HG03039 (cell line): ENCODE measurements at regions not wholly inside any gene's neighbourhood (a gene's known extent, or its start where the extent isn't known, plus 50 kb on each side); places are given as distances from the start of the nearest gene placed in this dataset.

Experiments used
- ATAC-seq: cut with Tn5 transposase; IDR thresholded peaks from one replicate; pipeline ENCODE4 v1.9.1; 2021; ENCODE audit warnings: mild to moderate bottlenecking, moderate library complexity; ENCODE audit not compliant: unreplicated experiment

GRCh38 chr6:14187406-14187805 is 69.8 kb downstream of the CD83 start:
- ATAC-seq, result no peak

- ATAC-seq, result no peak
Measured at GRCh38 chr6:14189074-14189473, 71.5 kb downstream of the CD83 start.

- no peak for ATAC-seq
Measured at GRCh38 chr6:14190191-14190928, 72.8 kb downstream of the CD83 start.

GRCh38 chr6:14190929-14191224 is 73.3 kb downstream of the CD83 start:
- no peak for ATAC-seq

GRCh38 chr6:14191761-14192160 is 74.2 kb downstream of the CD83 start:
- ATAC-seq, result no peak

- ATAC-seq, result no peak
Measured at GRCh38 chr6:14192216-14192788, 74.7 kb downstream of the CD83 start.

GRCh38 chr6:14193524-14193923 is 76.0 kb downstream of the CD83 start:
- ATAC-seq, result no peak

GRCh38 chr6:14194483-14194882 is 76.9 kb downstream of the CD83 start:
- ATAC-seq, result no peak

GRCh38 chr6:14194976-14195375 is 77.4 kb downstream of the CD83 start:
- no peak for ATAC-seq

GRCh38 chr6:14196026-14196425 is 78.5 kb downstream of the CD83 start:
- ATAC-seq, result no peak

GRCh38 chr6:14197118-14197517 is 79.5 kb downstream of the CD83 start:
- ATAC-seq, result no peak

GRCh38 chr6:14200047-14200446 is 82.5 kb downstream of the CD83 start:
- ATAC-seq, result no peak

- ATAC-seq, result no peak
Measured at GRCh38 chr6:14202947-14203346, 85.4 kb downstream of the CD83 start.

- no peak for ATAC-seq
Measured at GRCh38 chr6:14206391-14206790, 88.8 kb downstream of the CD83 start.

GRCh38 chr6:14207448-14207847 is 89.9 kb downstream of the CD83 start:
- ATAC-seq, result no peak

- ATAC-seq, result no peak
Measured at GRCh38 chr6:14209000-14209399, 91.4 kb downstream of the CD83 start.

- no peak for ATAC-seq
Measured at GRCh38 chr6:14210077-14210476, 92.5 kb downstream of the CD83 start.

- ATAC-seq, result peak; percentile 88
Measured at GRCh38 chr6:14210663-14211561, 93.3 kb downstream of the CD83 start.

- no peak for ATAC-seq
Measured at GRCh38 chr6:14211562-14211942, 94.0 kb downstream of the CD83 start.

GRCh38 chr6:14212020-14212419 is 94.4 kb downstream of the CD83 start:
- no peak for ATAC-seq

GRCh38 chr6:14212632-14213031 is 95.1 kb downstream of the CD83 start:
- ATAC-seq, result no peak
